ENCODE measurements at regions not wholly inside any gene's neighbourhood (a gene's known extent, or its start where the extent isn't known, plus 50 kb on each side); places are given as distances from the start of the nearest gene placed in this dataset.

DNA sequence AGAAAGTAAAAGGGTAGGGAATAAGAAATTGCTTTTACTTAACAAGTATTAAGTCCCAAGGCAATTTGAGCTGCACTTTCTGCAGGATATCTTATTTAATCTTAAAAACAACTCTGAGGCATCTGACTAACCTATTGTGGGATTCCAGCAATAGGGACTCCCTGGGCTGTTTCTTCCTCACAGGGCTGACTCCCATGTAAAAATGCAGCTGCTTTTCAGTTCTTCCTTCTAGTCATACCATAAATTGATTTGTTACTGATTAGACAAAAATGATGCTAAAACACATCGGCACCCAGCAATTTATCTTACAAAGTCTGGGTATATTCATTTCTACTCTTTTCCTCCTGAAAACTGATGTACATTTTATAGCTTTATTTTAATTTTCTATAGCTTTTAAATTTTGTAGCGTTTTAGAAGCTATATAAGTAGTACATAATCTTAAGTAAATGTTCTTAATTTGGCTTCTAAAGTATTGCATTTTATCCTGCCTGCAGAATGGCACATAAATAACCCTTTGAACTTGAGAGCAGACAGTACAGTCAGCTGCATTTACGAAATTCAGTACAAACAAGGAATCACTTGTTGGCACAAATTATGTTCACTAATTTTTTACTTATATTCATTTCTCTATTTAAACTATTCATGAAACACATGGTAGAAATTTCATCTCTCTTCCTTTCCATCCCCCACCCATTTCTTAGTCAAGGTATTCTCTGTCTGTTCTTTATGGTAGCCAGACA is 102.4 kb upstream of the FRY start:
- TF ChIP-seq, protein P1, sequence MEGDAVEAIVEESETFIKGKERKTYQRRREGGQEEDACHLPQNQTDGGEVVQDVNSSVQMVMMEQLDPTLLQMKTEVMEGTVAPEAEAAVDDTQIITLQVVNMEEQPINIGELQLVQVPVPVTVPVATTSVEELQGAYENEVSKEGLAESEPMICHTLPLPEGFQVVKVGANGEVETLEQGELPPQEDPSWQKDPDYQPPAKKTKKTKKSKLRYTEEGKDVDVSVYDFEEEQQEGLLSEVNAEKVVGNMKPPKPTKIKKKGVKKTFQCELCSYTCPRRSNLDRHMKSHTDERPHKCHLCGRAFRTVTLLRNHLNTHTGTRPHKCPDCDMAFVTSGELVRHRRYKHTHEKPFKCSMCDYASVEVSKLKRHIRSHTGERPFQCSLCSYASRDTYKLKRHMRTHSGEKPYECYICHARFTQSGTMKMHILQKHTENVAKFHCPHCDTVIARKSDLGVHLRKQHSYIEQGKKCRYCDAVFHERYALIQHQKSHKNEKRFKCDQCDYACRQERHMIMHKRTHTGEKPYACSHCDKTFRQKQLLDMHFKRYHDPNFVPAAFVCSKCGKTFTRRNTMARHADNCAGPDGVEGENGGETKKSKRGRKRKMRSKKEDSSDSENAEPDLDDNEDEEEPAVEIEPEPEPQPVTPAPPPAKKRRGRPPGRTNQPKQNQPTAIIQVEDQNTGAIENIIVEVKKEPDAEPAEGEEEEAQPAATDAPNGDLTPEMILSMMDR (IDR thresholded peaks at IDR 0.05; ENCODE audit: control insufficient read depth, insufficient read depth, low read depth, low read length, missing control alignments), result no peak
- no peak overlapping the region for H3K4me3 ChIP-seq (ENCODE audit: control insufficient read depth, low read depth, low read length)
- DNase-seq (ENCODE audit: low read depth), result no peak

DNA sequence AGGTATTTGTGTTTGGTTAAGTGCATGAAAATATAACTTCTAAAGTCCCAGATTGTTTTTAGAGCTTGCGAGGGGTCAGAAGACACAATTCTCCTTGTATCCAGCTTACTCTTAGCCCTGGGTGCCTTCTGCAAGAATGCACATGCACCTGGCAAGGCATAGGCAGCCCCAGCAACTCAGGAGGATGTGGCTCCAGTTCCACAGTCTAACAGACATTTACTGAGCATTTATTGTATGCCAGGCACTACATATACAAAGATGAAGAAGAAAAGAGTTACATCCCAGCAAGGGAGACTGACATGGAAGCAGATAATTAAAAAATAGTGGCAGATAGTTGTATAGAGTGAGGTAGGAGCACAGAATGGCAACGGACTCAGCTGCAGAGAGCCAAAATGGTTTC is 101.1 kb upstream of the FRY start:
- no peak for DNase-seq (ENCODE audit: low read depth)
- TF ChIP-seq, protein P1 (IDR thresholded peaks at IDR 0.05; ENCODE audit: control insufficient read depth, insufficient read depth, low read depth, low read length, missing control alignments), result no peak
- H3K4me3 ChIP-seq (ENCODE audit: control insufficient read depth, low read depth, low read length), result no peak overlapping the region

DNA sequence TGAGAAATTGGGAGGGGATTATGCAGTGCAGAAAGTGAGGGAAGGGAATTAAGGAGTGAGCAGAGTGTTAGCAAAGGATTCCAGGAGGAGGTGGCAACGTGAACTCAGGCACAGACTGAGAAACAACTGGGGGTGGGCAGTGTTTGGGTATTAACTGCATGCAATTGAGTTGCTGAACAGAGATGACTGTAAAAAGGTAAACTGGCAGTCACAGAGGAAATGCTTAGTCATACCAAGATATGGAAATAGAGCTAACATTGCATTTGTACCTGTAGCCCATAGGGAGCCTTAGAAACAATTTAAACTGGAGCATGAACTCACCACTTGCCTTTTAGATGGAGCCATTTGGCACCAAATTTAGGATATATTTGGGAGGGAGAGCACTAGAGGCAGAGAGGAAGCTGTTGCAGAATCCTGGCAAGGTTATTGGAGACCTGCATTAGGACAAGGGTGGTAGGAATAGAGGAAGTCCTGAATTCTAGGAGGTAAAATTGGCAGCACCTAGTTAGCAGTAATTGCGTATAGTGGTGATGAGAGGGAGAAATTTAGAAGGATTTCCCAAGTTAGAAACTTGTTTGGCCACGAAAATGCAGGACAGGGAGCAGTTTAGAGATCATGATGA is 100.6 kb upstream of the FRY start:
- no peak for DNase-seq (ENCODE audit: low read depth)
- H3K4me3 ChIP-seq (ENCODE audit: control insufficient read depth, low read depth, low read length), result no peak overlapping the region
- TF ChIP-seq, protein P1 (IDR thresholded peaks at IDR 0.05; ENCODE audit: control insufficient read depth, insufficient read depth, low read depth, low read length, missing control alignments), result no peak

DNA sequence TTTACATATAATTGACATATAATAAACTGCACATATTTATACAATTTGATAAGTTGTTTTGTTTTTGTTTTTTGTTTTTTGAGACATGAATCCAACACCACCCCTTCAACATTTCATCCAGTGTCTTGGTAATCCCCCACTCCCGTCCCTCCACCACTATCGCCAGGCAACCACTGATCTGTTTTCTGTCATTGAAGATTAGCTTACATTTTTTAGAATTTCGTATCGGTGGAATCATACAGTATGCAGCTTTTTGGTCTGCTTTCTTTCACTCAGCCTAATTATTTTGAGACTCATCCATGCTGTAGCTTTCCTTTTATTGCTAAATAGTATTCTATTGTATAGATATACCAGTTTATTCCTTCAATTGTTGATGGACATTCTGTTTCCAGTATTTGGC is 94.1 kb upstream of the FRY start:
- H3K4me3 ChIP-seq (ENCODE audit: control insufficient read depth, low read depth, low read length), result no peak overlapping the region
- no peak for DNase-seq (ENCODE audit: low read depth)
- TF ChIP-seq, protein P1 (IDR thresholded peaks at IDR 0.05; ENCODE audit: control insufficient read depth, insufficient read depth, low read depth, low read length, missing control alignments), result no peak

DNA sequence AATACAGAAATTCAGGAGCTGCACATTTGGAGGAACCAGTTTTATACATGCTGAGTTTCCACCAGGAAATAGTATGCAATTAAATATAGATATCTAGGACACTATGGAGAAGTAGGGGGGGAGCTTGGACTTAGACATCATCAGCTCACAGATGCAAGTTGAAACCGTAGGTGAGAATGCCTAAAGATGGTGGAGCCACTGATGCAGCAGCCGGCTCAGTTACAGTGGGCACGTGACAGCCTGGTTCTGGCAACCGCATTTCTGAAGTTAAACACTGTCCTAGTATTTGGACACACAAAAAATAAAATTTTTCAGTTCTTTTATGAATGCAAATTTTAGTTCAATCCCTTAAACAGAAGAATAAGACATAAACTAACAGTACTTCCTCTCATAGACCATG is 91.5 kb upstream of the FRY start:
- DNase-seq (ENCODE audit: low read depth), result no peak
- TF ChIP-seq, protein P1 (IDR thresholded peaks at IDR 0.05; ENCODE audit: control insufficient read depth, insufficient read depth, low read depth, low read length, missing control alignments), result no peak
- H3K4me3 ChIP-seq (ENCODE audit: control insufficient read depth, low read depth, low read length), result no peak overlapping the region

GRCh38 chr13:31943591-31943990 is 88.0 kb upstream of the FRY start:
- TF ChIP-seq, protein P1 (IDR thresholded peaks at IDR 0.05; ENCODE audit: control insufficient read depth, insufficient read depth, low read depth, low read length, missing control alignments), result no peak
- no peak overlapping the region for H3K4me3 ChIP-seq (ENCODE audit: control insufficient read depth, low read depth, low read length)
- DNase-seq (ENCODE audit: low read depth), result no peak

Data from AG09309 (cell line).